Right atrium auricular region (tissue), 2 donors: ENCODE measurements at regions not wholly inside any gene's neighbourhood (a gene's known extent, or its start where the extent isn't known, plus 50 kb on each side); places are given as distances from the start of the nearest gene placed in this dataset.

Experiments
- DNase-seq: peaks from one replicate; pipeline ENCODE4 v3.0.0-alpha.2; 2019; ENCODE audit warnings: low spot score
- H3K27ac ChIP-seq, 2 donors: fragments of 200-600 bp; sonication (generic); 1 replicate in 1 of 2; 2 replicates in 1 of 2; pipeline ENCODE4 v1.5.1; 2016 to 2019
- H3K27me3 ChIP-seq, 2 donors: fragments of 200-600 bp; sonication (generic); one replicate each; pipeline versions ENCODE4 v1.5.1 to v1.6.0; 2017 to 2019
- H3K36me3 ChIP-seq: fragments of 200-600 bp; sonication (generic); one replicate; pipeline ENCODE4 v1.5.1; 2016
- H3K4me1 ChIP-seq, 2 donors: fragments of 200-600 bp; sonication (generic); one replicate each; pipeline versions ENCODE4 v1.5.1 to v1.6.0; 2017 to 2019
- H3K4me3 ChIP-seq, 2 donors: fragments of 200-600 bp; sonication (generic); 1 replicate in 1 of 2; 2 replicates in 1 of 2; pipeline ENCODE4 v1.5.1; 2017 to 2019; ENCODE audit warnings: mild to moderate bottlenecking in 1 of 2, moderate library complexity in 1 of 2
- H3K9me3 ChIP-seq, 2 donors: fragments of 200-600 bp; sonication (generic); one replicate each; pipeline ENCODE4 v1.5.1; 2019
- TF ChIP-seq, protein P1 (sequence below), 2 donors: fragments of 200-600 bp; sonication (generic); IDR thresholded peaks; one replicate each; pipeline ENCODE4 v1.5.1; 2019; ENCODE audit warnings: antibody characterized with exemption in 2 of 2

DNA sequence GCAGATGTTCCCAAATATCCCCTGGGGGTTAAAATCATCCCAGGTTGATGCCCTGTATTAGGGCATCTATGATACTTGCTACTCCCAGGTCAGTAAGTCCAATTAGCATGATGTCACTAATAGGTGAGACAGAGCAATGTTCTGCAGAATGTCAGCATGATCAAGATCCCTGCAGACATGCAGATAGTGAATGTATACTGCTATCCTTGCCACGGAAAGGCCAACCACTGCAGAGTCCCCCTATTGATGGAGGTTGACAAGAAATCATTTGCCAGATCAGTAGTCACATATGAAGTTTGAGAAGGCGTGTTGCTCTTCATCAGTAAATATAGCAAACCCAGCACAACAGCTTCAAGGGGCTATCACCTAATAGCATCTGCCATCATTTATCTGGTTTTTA is 97.4 kb downstream of the SETD4 start:
- no peaks in the 10 kb centered on the region for H3K27me3 ChIP-seq
- H3K27ac ChIP-seq: no peak overlapping the region
- H3K4me1 ChIP-seq: no peaks in the 10 kb centered on the region
- TF ChIP-seq, protein P1, sequence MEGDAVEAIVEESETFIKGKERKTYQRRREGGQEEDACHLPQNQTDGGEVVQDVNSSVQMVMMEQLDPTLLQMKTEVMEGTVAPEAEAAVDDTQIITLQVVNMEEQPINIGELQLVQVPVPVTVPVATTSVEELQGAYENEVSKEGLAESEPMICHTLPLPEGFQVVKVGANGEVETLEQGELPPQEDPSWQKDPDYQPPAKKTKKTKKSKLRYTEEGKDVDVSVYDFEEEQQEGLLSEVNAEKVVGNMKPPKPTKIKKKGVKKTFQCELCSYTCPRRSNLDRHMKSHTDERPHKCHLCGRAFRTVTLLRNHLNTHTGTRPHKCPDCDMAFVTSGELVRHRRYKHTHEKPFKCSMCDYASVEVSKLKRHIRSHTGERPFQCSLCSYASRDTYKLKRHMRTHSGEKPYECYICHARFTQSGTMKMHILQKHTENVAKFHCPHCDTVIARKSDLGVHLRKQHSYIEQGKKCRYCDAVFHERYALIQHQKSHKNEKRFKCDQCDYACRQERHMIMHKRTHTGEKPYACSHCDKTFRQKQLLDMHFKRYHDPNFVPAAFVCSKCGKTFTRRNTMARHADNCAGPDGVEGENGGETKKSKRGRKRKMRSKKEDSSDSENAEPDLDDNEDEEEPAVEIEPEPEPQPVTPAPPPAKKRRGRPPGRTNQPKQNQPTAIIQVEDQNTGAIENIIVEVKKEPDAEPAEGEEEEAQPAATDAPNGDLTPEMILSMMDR (IDR thresholded peaks at IDR 0.05): no peak
- no peaks in the 10 kb centered on the region for H3K36me3 ChIP-seq
- no peak overlapping the region for H3K4me3 ChIP-seq
- no peaks in the 10 kb centered on the region for H3K9me3 ChIP-seq
- no peak for DNase-seq

DNA sequence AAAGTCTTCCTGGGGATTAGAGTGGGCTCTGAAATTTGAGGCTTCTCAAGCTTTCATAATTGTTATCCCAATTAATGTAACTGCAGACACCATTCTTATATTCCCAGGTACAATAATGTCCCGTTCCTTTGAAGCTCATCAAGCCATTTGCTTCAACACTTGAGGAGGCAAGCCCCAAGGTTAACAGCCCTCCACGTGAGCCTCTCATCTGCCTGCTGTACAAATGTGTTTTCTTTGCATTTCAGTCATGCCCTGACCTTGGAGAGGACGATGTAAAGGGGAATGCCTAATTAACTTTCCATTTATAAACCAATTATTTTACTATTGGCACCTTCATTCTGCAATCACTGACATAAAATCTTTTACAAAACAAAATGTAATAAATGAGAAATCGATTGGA is 106.3 kb downstream of the SETD4 start:
- Histone ChIP-seq H3K27me3 (no peaks in the 10 kb centered on the region), H3K36me3 (no peaks in the 10 kb centered on the region), H3K27ac (no peak overlapping the region), H3K4me1 (no peaks in the 10 kb centered on the region), H3K9me3 (no peaks in the 10 kb centered on the region), H3K4me3 (no peak overlapping the region)
- TF ChIP-seq, protein P1 (IDR thresholded peaks at IDR 0.05): no peak
- no peak for DNase-seq

DNA sequence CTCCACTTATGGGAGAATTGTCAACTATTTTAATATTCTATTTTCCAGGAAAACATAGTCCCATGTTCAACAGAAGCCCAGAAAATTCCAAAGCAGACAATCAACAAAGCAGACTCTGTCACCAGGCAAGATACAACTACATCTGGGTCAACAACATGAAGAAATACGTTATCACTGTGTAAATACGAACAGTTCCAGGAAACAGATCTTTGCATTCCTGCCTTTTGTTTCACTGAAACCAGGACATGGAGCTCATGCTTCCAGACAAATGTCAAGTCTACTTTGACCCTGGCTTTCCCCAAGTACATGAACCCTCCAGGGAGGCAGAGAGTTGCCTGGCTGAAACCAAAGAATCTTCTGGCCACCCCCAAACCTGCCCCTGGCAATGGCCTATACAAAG is 106.7 kb downstream of the SETD4 start:
- DNase-seq: no peak
- Histone ChIP-seq H3K27ac (no peak overlapping the region), H3K9me3 (no peaks in the 10 kb centered on the region), H3K4me1 (no peaks in the 10 kb centered on the region), H3K36me3 (no peaks in the 10 kb centered on the region), H3K4me3 (no peak overlapping the region), H3K27me3 (no peaks in the 10 kb centered on the region)
- TF ChIP-seq, protein P1 (IDR thresholded peaks at IDR 0.05): no peak

DNA sequence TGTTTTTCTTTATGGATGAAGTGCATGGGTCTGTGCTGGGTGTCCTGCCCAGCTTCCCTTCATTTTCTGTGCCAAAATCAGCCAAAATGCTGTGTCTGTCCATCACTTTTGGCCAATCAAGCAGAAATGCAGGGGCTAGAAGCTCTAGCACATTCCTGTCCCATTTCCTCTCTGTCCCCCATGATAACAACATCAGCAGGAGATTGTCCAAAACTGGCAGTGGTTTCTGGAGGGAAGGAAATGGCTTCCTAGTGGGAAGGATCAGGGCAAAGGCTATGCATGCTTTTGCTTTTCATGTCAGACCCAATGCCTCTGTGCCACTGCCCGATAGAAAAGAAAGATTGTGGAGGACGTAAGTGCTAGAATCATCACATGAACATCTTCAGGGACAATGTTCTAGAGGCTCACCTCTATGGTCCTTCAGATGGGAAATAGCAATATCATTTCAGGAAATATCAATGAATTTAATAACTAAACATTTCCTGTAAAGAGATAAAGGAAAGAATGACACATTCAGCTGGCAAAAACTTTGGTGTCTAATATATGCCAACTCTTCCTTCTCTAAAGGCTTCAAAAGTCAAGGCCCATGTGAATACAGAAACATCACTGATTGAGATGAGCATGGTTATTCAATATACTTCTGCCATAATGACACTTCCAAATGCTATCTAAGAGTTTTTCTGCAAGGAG is 107.5 kb downstream of the SETD4 start:
- TF ChIP-seq, protein P1 (IDR thresholded peaks at IDR 0.05): no peak

DNA sequence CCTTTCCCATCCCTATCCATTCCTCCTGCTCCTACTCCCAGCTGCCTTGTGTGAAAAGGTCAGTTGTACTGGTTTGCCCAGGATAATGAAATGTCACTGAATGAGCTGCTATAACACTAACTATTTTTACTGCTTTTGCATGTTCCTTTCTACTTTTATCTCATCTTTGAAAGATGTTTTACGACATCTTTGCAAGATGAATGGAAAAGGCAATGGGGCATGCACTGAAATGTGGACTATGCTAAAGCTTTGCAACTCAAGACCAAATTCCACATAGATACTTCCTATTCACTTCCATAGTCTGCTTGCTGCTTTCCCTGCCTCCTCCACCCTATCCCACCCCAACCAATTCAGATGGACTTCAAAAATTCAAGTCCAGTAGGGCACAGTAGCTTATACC is 111.3 kb downstream of the SETD4 start:
- no peak for DNase-seq
- Histone ChIP-seq H3K4me1 (no peaks in the 10 kb centered on the region), H3K4me3 (no peak overlapping the region), H3K27me3 (no peaks in the 10 kb centered on the region), H3K27ac (no peak overlapping the region), H3K36me3 (no peaks in the 10 kb centered on the region), H3K9me3 (no peaks in the 10 kb centered on the region)
- TF ChIP-seq, protein P1 (IDR thresholded peaks at IDR 0.05): no peak

More for the DNA sequence above, 107.5 kb downstream of the SETD4 start:
- no peaks in the 10 kb centered on the region for H3K36me3 ChIP-seq
- H3K4me3 ChIP-seq: no peak overlapping the region
- DNase-seq: no peak
- H3K27ac ChIP-seq: no peak overlapping the region
- H3K9me3 ChIP-seq: no peaks in the 10 kb centered on the region
- no peaks in the 10 kb centered on the region for H3K4me1 ChIP-seq
- no peaks in the 10 kb centered on the region for H3K27me3 ChIP-seq

DNA sequence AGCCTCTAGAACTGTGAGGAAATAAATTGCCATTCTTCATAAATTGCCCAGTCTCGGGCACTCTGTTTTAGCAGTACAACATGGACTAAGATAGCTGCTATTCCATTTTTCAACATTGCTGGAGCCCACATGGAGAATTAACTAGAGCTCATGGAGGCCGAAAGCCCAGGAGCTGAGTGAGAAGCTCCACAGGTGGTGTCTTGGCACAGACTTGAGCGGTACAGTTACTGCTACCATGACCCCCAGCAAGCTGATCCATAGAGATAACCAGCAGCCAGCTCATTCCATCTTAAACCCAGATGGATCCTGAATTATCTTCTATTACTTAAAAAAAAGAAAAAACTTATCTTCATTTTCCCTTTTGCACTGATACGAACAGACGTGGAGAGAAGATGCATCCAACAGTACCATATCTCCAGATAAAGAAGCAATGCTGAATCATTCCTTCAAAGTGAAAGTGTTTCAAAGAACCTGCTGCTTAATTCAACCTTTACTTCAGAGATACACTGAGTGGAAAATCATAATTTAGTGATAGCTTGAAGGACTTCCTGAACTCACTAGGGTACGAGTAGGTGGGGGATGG is 115.1 kb downstream of the SETD4 start:
- Histone ChIP-seq H3K4me1 (no peaks in the 10 kb centered on the region), H3K27me3 (no peaks in the 10 kb centered on the region), H3K9me3 (no peaks in the 10 kb centered on the region), H3K36me3 (no peaks in the 10 kb centered on the region), H3K4me3 (no peak overlapping the region), H3K27ac (no peak overlapping the region)
- TF ChIP-seq, protein P1 (IDR thresholded peaks at IDR 0.05): no peak
- peak; percentile 21 for DNase-seq
